ENCODE measurements at regions not wholly inside any gene's neighbourhood (a gene's known extent, or its start where the extent isn't known, plus 50 kb on each side); places are given as distances from the start of the nearest gene placed in this dataset.

DNA sequence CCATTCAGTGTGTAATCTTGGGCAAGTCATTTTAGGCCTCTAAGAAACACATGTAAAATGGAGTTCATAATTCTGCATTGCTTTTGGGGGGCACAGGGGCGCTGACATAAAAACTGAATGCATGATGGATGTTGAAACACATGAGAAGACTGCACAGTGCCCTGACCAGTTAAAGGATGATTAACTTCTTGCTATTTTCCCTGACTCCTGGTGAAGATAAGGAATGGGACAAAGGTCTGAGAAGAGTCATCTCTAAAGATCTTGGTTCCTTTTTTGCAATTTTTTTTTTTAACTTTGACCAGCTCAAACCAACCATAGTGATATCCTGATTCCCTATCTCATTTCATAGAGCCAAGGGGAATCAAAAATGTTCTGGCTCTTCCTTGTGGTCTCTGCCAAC lies 134.9 kb upstream of the TENM4 start:
- Mint-ChIP-seq H3K27me3 (ENCODE audit: unreplicated experiment) (peaks cover 2% of the 10 kb centered on the region), H3K36me3 (ENCODE audit: low read depth, unreplicated experiment) (no peaks in the 10 kb centered on the region), H3K27ac (ENCODE audit: unreplicated experiment) (no peak overlapping the region), H3K4me1 (ENCODE audit: unreplicated experiment) (no peaks in the 10 kb centered on the region), H3K9me3 (ENCODE audit: unreplicated experiment) (no peaks in the 10 kb centered on the region), H3K4me3 (ENCODE audit: unreplicated experiment) (no peak overlapping the region)
- TF ChIP-seq, protein P1, sequence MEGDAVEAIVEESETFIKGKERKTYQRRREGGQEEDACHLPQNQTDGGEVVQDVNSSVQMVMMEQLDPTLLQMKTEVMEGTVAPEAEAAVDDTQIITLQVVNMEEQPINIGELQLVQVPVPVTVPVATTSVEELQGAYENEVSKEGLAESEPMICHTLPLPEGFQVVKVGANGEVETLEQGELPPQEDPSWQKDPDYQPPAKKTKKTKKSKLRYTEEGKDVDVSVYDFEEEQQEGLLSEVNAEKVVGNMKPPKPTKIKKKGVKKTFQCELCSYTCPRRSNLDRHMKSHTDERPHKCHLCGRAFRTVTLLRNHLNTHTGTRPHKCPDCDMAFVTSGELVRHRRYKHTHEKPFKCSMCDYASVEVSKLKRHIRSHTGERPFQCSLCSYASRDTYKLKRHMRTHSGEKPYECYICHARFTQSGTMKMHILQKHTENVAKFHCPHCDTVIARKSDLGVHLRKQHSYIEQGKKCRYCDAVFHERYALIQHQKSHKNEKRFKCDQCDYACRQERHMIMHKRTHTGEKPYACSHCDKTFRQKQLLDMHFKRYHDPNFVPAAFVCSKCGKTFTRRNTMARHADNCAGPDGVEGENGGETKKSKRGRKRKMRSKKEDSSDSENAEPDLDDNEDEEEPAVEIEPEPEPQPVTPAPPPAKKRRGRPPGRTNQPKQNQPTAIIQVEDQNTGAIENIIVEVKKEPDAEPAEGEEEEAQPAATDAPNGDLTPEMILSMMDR (IDR thresholded peaks at IDR 0.05; ENCODE audit: unreplicated experiment) = no peak
- no peak for DNase-seq (ENCODE audit: low spot score)

DNA sequence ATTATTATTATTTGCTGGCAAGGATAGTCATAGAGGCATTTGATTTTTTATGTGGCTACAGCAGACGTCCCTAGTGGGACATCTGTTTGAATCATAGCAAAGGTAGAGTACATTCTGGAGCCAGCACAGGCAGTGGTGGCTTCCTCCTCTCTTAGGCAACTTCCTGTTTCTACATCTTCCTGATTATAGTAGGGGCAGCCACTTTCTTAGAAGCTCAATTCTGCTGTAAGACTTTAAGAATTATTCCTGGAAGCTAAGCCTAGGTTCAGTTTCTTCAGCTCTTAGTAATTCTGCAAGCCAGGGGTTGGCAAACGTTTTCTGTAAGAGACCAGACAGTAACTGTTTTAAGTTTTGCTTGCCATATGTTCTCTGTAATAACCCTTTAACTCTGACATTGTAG lies 129.3 kb upstream of the TENM4 start:
- Mint-ChIP-seq H3K4me1 (ENCODE audit: unreplicated experiment) (peaks cover 3% of the 10 kb centered on the region), H3K27ac (ENCODE audit: unreplicated experiment) (no peak overlapping the region), H3K4me3 (ENCODE audit: unreplicated experiment) (no peak overlapping the region), H3K27me3 (ENCODE audit: unreplicated experiment) (no peaks in the 10 kb centered on the region), H3K36me3 (ENCODE audit: low read depth, unreplicated experiment) (no peaks in the 10 kb centered on the region), H3K9me3 (ENCODE audit: unreplicated experiment) (no peaks in the 10 kb centered on the region)
- TF ChIP-seq, protein P1 (IDR thresholded peaks at IDR 0.05; ENCODE audit: unreplicated experiment) = no peak
- DNase-seq (ENCODE audit: low spot score) = no peak

DNA sequence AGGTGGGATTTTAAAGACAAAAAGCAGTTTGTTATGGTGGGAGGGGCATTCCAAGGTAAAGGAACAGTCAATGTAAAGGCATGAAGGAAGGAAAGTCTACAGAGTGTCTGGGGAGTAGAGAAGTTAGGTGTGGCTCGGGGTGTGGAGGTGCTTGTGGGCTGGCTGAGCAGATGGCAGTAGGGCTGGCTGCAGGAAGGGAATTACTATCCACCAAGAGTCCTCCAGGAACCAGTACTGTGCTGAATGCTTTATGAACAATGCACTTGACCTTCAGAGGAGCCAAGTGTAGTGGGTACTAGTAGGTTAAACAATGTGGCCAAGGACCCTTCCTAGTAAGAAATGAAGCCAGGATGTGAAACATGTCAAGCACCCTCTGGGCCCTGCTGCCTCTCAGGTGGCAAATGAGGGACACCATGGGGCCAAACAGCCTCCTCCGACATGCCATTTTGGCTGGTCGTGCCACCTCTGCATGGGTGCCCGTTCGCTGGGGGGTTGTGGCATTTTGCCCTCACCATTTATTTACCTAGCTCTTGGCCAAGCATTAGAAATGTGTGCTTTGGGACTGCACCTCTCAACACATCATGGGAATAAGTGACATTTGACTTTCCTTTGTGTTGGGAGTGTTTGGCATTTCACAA lies 123.6 kb upstream of the TENM4 start:
- TF ChIP-seq, protein P1 (IDR thresholded peaks at IDR 0.05; ENCODE audit: unreplicated experiment) = no peak
- Mint-ChIP-seq H3K36me3 (ENCODE audit: low read depth, unreplicated experiment) (no peaks in the 10 kb centered on the region), H3K27ac (ENCODE audit: unreplicated experiment) (no peak overlapping the region), H3K4me3 (ENCODE audit: unreplicated experiment) (no peak overlapping the region), H3K4me1 (ENCODE audit: unreplicated experiment) (no peaks in the 10 kb centered on the region), H3K27me3 (ENCODE audit: unreplicated experiment) (no peaks in the 10 kb centered on the region), H3K9me3 (ENCODE audit: unreplicated experiment) (no peaks in the 10 kb centered on the region)
- DNase-seq (ENCODE audit: low spot score) = no peak

- TF ChIP-seq, protein P1 (IDR thresholded peaks at IDR 0.05; ENCODE audit: unreplicated experiment) = no peak
- Mint-ChIP-seq H3K4me1 (ENCODE audit: unreplicated experiment) (no peaks in the 10 kb centered on the region), H3K27ac (ENCODE audit: unreplicated experiment) (no peak overlapping the region), H3K9me3 (ENCODE audit: unreplicated experiment) (no peaks in the 10 kb centered on the region), H3K27me3 (ENCODE audit: unreplicated experiment) (no peaks in the 10 kb centered on the region), H3K4me3 (ENCODE audit: unreplicated experiment) (no peak overlapping the region), H3K36me3 (ENCODE audit: low read depth, unreplicated experiment) (no peaks in the 10 kb centered on the region)
- no peak for DNase-seq (ENCODE audit: low spot score)
These were observed 120.7 kb upstream of the TENM4 start for GRCh38 chr11:79561496-79561895.

GRCh38 chr11:79550809-79551208 lies 110.0 kb upstream of the TENM4 start:
- TF ChIP-seq, protein P1 (IDR thresholded peaks at IDR 0.05; ENCODE audit: unreplicated experiment) = no peak
- H3K27me3 Mint-ChIP-seq (ENCODE audit: unreplicated experiment) = no peaks in the 10 kb centered on the region
- no peak overlapping the region for H3K27ac Mint-ChIP-seq (ENCODE audit: unreplicated experiment)
- no peak for DNase-seq (ENCODE audit: low spot score)
- H3K36me3 Mint-ChIP-seq (ENCODE audit: low read depth, unreplicated experiment) = no peaks in the 10 kb centered on the region
- H3K4me3 Mint-ChIP-seq (ENCODE audit: unreplicated experiment) = no peak overlapping the region
- no peaks in the 10 kb centered on the region for H3K4me1 Mint-ChIP-seq (ENCODE audit: unreplicated experiment)
- no peaks in the 10 kb centered on the region for H3K9me3 Mint-ChIP-seq (ENCODE audit: unreplicated experiment)
